WTC11 (cell line): ENCODE measurements at regions not wholly inside any gene's neighbourhood (a gene's known extent, or its start where the extent isn't known, plus 50 kb on each side); places are given as distances from the start of the nearest gene placed in this dataset.
"Not testable (repeated sequence)": the region's sequence is repeated elsewhere in the genome, so short reads cannot be mapped to it uniquely, and the experiment has no call there.

ENCODE experiments used
- ATAC-seq: fragments of 200-7000 bp; cut with Tn5 transposase; 2 replicates; pipeline ENCODE4 v1.10.0; 2021; ENCODE audit warnings: mild to moderate bottlenecking, moderate library complexity
- CTCF ChIA-PET: fragments of 300-600 bp; sonication (Branson Sonifier 250); formaldehyde crosslinking; loops from one replicate; lab custom pipeline; 2021; ENCODE audit warnings: antibody characterized with exemption; lab: Charles Lee
- POLR2A ChIA-PET: fragments of 350-600 bp; sonication (Branson Sonifier 250); formaldehyde crosslinking; loops from one replicate; lab custom pipeline; 2021; ENCODE audit warnings: antibody characterized with exemption; lab: Charles Lee
- DNase-seq: peaks from one replicate; pipeline ENCODE4 v3.0.0; 2021; ENCODE audit warnings: low spot score
- H3K27ac Mint-ChIP-seq: 2 replicates; pipeline ENCODE4 v1.8.0; 2021; ENCODE audit warnings: mixed read lengths
- H3K27me3 Mint-ChIP-seq: 2 replicates; pipeline ENCODE4 v1.8.0; 2021; ENCODE audit warnings: low read depth, mild to moderate bottlenecking, moderate library complexity, mixed read lengths
- H3K36me3 Mint-ChIP-seq: 2 replicates; pipeline ENCODE4 v1.8.0; 2021; ENCODE audit warnings: mixed read lengths
- H3K4me1 Mint-ChIP-seq: 2 replicates; pipeline ENCODE4 v1.8.0; 2022; ENCODE audit warnings: mixed read lengths
- H3K4me3 Mint-ChIP-seq: 2 replicates; pipeline ENCODE4 v1.8.0; 2021; ENCODE audit warnings: mild to moderate bottlenecking, moderate library complexity, mixed read lengths
- H3K9me3 Mint-ChIP-seq: 2 replicates; pipeline ENCODE4 v1.8.0; 2021; ENCODE audit warnings: mixed read lengths
- ATF6 ChIP-seq: sonication (generic); formaldehyde crosslinking; IDR thresholded peaks from 2 replicates; pipeline ENCODE4 v1.8.1; 2023; ENCODE audit warnings: mild to moderate bottlenecking, missing genetic modification reagents
- E2F4 ChIP-seq: sonication (generic); formaldehyde crosslinking; IDR thresholded peaks from 2 replicates; pipeline ENCODE4 v1.8.1; 2022; ENCODE audit warnings: low read depth, mild to moderate bottlenecking, moderate library complexity, missing genetic modification reagents, borderline replicate concordance
- ESRRA ChIP-seq: sonication (generic); formaldehyde crosslinking; IDR thresholded peaks from 2 replicates; pipeline ENCODE4 v1.8.1; 2022; ENCODE audit warnings: mild to moderate bottlenecking, missing genetic modification reagents, borderline replicate concordance
- ETV6 ChIP-seq: sonication (generic); formaldehyde crosslinking; IDR thresholded peaks from 2 replicates; pipeline ENCODE4 v1.8.1; 2022; ENCODE audit warnings: mild to moderate bottlenecking, missing genetic modification reagents
- FOXJ3 ChIP-seq: sonication (generic); formaldehyde crosslinking; IDR thresholded peaks from 2 replicates; pipeline ENCODE4 v1.9.0; 2021; ENCODE audit warnings: missing genetic modification reagents, mild to moderate bottlenecking, borderline replicate concordance
- FOXK1 ChIP-seq: sonication (generic); formaldehyde crosslinking; IDR thresholded peaks from 2 replicates; pipeline ENCODE4 v1.8.0; 2022; ENCODE audit warnings: mild to moderate bottlenecking, moderate library complexity, missing genetic modification reagents
- GRHL2 ChIP-seq: fragments of 250-450 bp; sonication (Bioruptor Pico); IDR thresholded peaks from 2 replicates; pipeline ENCODE4 v1.8.0; 2022; ENCODE audit warnings: mild to moderate bottlenecking, moderate library complexity; ENCODE audit not compliant: insufficient replicate concordance, severe bottlenecking
- MXD4 ChIP-seq: fragments of 250-450 bp; sonication (Bioruptor Pico); IDR thresholded peaks from 2 replicates; pipeline ENCODE4 v1.8.0; 2021; ENCODE audit warnings: mild to moderate bottlenecking, moderate library complexity, borderline replicate concordance
- NR2C2 ChIP-seq: sonication (generic); formaldehyde crosslinking; IDR thresholded peaks from 2 replicates; pipeline ENCODE4 v1.8.0; 2022; ENCODE audit warnings: mild to moderate bottlenecking, missing genetic modification reagents
- OVOL2 ChIP-seq: fragments of 250-450 bp; sonication (Bioruptor Pico); IDR thresholded peaks from 2 replicates; pipeline ENCODE4 v1.9.0; 2021; ENCODE audit warnings: mild to moderate bottlenecking, borderline replicate concordance
- SMAD4 ChIP-seq: sonication (generic); formaldehyde crosslinking; IDR thresholded peaks from 2 replicates; pipeline ENCODE4 v1.8.0; 2022; ENCODE audit warnings: mild to moderate bottlenecking, missing genetic modification reagents
- TP53 ChIP-seq: sonication (generic); formaldehyde crosslinking; IDR thresholded peaks from 2 replicates; pipeline ENCODE4 v1.8.1; 2023; ENCODE audit warnings: mild to moderate bottlenecking, missing genetic modification reagents
- USF2 ChIP-seq: sonication (generic); formaldehyde crosslinking; IDR thresholded peaks from 2 replicates; pipeline ENCODE4 v1.8.1; 2023; ENCODE audit warnings: mild to moderate bottlenecking, missing genetic modification reagents, moderate library complexity
- ZNF121 ChIP-seq: sonication (generic); formaldehyde crosslinking; IDR thresholded peaks from 2 replicates; pipeline ENCODE4 v1.8.0; 2023; ENCODE audit warnings: missing genetic modification reagents
- ZNF219 ChIP-seq: sonication (generic); formaldehyde crosslinking; IDR thresholded peaks from 2 replicates; pipeline ENCODE4 v1.8.0; 2023; ENCODE audit warnings: missing genetic modification reagents, mild to moderate bottlenecking, borderline replicate concordance
- ZNF232 ChIP-seq: sonication (generic); formaldehyde crosslinking; IDR thresholded peaks from 2 replicates; pipeline ENCODE4 v1.8.0; 2022; ENCODE audit warnings: mild to moderate bottlenecking, missing genetic modification reagents
- ZNF396 ChIP-seq: fragments of 250-450 bp; sonication (Bioruptor Pico); IDR thresholded peaks from 2 replicates; pipeline ENCODE4 v1.8.0; 2021; ENCODE audit warnings: mild to moderate bottlenecking, moderate library complexity, borderline replicate concordance
- ZNF416 ChIP-seq: fragments of 250-450 bp; sonication (Bioruptor Pico); IDR thresholded peaks from 2 replicates; pipeline ENCODE4 v1.9.0; 2021; ENCODE audit warnings: mild to moderate bottlenecking, inconsistent platforms
- TF ChIP-seq, protein P1 (sequence below): sonication (generic); formaldehyde crosslinking; IDR thresholded peaks from 2 replicates; pipeline ENCODE4 v1.8.1; 2022; ENCODE audit warnings: mild to moderate bottlenecking, moderate library complexity, missing genetic modification reagents
- TF ChIP-seq, protein P2 (sequence below): sonication (generic); formaldehyde crosslinking; IDR thresholded peaks from 2 replicates; pipeline ENCODE4 v1.8.0; 2023; ENCODE audit warnings: missing genetic modification reagents
- TF ChIP-seq, protein P3 (sequence below): fragments of 250-450 bp; sonication (Bioruptor Pico); IDR thresholded peaks from 2 replicates; pipeline ENCODE4 v1.8.0; 2021; ENCODE audit warnings: mild to moderate bottlenecking

- no peaks in the 10 kb centered on the region for H3K36me3 Mint-ChIP-seq
- no peaks in the 10 kb centered on the region for H3K27me3 Mint-ChIP-seq
- H3K27ac Mint-ChIP-seq = no peak overlapping the region
- POLR2A ChIA-PET = no interaction called here
- no peak for ATAC-seq
- H3K4me1 Mint-ChIP-seq = no peaks in the 10 kb centered on the region
- no peaks in the 10 kb centered on the region for H3K9me3 Mint-ChIP-seq
- H3K4me3 Mint-ChIP-seq = no peak overlapping the region
- TF ChIP-seq, protein P1, sequence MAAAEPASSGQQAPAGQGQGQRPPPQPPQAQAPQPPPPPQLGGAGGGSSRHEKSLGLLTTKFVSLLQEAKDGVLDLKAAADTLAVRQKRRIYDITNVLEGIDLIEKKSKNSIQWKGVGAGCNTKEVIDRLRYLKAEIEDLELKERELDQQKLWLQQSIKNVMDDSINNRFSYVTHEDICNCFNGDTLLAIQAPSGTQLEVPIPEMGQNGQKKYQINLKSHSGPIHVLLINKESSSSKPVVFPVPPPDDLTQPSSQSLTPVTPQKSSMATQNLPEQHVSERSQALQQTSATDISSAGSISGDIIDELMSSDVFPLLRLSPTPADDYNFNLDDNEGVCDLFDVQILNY (CRISPR knock-in tag) = no peak
- no peak for TF ChIP-seq ZNF121
- TF ChIP-seq ZNF396 (CRISPR knock-in tag) = no peak
- no peak for TF ChIP-seq ZNF232
- no peak for TF ChIP-seq TP53 (CRISPR knock-in tag)
- TF ChIP-seq FOXJ3 (CRISPR knock-in tag) = no peak
- TF ChIP-seq NR2C2 (CRISPR knock-in tag) = no peak
- TF ChIP-seq OVOL2 = no peak
- no peak for TF ChIP-seq ATF6
- TF ChIP-seq ETV6 (CRISPR knock-in tag) = no peak
- TF ChIP-seq, all 79 proteins: peak for 0
- DNase-seq = no peak
- CTCF ChIA-PET = no interaction called here
Observed at GRCh38 chr5:111960476-111961215, 203.7 kb upstream of the NREP start.

DNA sequence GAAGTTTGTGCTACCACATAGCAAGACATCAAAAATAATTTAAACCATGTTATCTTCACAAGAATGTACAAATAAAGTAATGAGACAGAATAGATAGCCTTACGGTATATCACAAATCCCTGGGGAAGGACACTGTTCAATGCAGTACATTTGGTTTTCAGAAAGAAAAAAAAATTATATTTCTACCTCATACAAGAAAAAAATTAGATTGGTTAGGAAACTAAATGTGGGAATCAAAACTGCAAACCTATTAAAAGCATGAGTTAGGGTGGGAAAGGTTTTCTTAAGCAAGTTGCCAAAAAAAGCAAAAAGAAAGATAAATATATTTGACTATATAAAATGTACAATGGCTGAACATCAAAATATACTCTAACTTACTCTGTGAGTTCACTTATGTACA, 201.9 kb upstream of the NREP start:
- DNase-seq (no peak), ATAC-seq (no peak)
- no peak overlapping the region for H3K27ac Mint-ChIP-seq
- ChIA-PET POLR2A (no interaction called here), CTCF (no interaction called here)
- no peak for TF ChIP-seq SMAD4 (CRISPR knock-in tag)
- no peaks in the 10 kb centered on the region for H3K36me3 Mint-ChIP-seq
- no peaks in the 10 kb centered on the region for H3K9me3 Mint-ChIP-seq
- H3K4me3 Mint-ChIP-seq = no peak overlapping the region
- H3K27me3 Mint-ChIP-seq = no peaks in the 10 kb centered on the region
- H3K4me1 Mint-ChIP-seq = no peaks in the 10 kb centered on the region

DNA sequence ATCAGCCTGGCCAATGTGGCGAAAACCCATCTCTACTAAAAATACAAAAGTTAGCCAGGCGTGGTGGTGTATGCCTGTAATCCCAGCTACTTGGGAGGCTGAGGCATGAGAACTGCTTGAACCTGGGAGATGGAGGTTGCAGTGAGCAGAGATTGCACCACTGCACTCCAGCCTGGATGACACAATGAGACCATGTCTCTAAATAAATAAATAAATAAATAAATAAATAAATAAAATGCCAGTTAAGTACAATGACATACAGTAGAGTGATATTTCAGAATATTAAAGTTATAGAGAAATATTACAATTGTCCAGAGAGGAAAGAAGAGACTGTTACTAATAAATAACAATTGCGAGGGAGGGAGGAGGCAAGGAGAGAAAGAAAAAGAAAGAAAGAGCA, 199.8 kb upstream of the NREP start:
- POLR2A ChIA-PET = not testable (repeated sequence)

DNA sequence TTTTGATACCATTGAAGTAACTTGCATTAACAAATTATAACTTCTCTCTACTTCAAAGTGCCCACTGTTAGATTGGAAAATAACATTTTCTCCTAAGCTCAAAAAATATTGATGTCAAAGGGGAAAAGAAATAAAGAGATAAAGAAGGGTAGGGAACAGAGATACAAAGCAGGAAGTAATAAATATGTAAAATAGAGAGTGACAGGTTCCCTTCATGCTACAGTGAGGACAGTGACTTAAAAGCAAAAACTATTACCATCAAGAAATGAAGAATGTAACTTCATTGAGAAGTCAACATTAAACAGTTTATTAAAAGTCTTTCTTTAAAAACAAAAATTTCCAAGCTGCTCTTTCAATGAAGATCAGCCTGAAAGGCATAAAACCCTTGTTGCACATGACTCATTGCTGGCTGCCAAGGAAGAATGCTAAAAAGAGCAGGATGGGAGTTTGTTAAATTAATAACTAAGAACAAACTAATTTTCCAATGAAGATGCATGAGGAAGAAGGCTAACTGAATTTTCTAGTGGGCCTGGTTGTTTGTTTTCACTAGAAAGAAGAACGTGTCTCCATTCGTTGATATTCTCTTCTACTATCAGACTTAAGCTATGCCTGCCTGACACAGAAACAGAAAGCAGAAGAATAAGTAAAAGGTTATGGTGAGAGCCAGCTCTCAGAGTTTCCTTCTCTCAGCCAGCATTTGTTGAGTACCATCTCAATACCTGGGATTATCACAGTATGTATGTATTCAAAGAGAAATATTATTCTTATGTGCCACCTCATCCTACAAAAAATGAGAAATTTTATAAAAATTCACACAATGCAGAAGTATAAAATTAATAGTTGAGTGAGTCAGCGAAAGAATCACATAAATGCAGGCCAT, 197.8 kb upstream of the NREP start:
- Mint-ChIP-seq H3K4me3 (no peak overlapping the region), H3K36me3 (no peaks in the 10 kb centered on the region), H3K4me1 (no peaks in the 10 kb centered on the region), H3K9me3 (no peaks in the 10 kb centered on the region), H3K27ac (no peak overlapping the region), H3K27me3 (no peaks in the 10 kb centered on the region)
- DNase-seq (no peak), ATAC-seq (no peak)
- CTCF ChIA-PET = no interaction called here
- POLR2A ChIA-PET = no interaction called here
- no peak for TF ChIP-seq USF2 (CRISPR knock-in tag)
- no peak for TF ChIP-seq E2F4 (CRISPR knock-in tag)
- no peak for TF ChIP-seq ESRRA (CRISPR knock-in tag)
- TF ChIP-seq ZNF232 = no peak
- no peak for TF ChIP-seq ZNF219
- no peak for TF ChIP-seq FOXJ3 (CRISPR knock-in tag)
- TF ChIP-seq NR2C2 (CRISPR knock-in tag) = no peak
- TF ChIP-seq, protein P2, sequence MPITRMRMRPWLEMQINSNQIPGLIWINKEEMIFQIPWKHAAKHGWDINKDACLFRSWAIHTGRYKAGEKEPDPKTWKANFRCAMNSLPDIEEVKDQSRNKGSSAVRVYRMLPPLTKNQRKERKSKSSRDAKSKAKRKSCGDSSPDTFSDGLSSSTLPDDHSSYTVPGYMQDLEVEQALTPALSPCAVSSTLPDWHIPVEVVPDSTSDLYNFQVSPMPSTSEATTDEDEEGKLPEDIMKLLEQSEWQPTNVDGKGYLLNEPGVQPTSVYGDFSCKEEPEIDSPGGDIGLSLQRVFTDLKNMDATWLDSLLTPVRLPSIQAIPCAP = no peak
- TF ChIP-seq GRHL2 = no peak
- no peak for TF ChIP-seq FOXK1 (CRISPR knock-in tag)
- no peak for TF ChIP-seq ZNF416
- no peak for TF ChIP-seq MXD4
- no peak for TF ChIP-seq OVOL2
- TF ChIP-seq, protein P3, sequence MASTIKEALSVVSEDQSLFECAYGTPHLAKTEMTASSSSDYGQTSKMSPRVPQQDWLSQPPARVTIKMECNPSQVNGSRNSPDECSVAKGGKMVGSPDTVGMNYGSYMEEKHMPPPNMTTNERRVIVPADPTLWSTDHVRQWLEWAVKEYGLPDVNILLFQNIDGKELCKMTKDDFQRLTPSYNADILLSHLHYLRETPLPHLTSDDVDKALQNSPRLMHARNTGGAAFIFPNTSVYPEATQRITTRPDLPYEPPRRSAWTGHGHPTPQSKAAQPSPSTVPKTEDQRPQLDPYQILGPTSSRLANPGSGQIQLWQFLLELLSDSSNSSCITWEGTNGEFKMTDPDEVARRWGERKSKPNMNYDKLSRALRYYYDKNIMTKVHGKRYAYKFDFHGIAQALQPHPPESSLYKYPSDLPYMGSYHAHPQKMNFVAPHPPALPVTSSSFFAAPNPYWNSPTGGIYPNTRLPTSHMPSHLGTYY (CRISPR knock-in tag) = no peak

More for the DNA sequence above, 199.8 kb upstream of the NREP start:
- H3K4me3 Mint-ChIP-seq, H3K4me1 Mint-ChIP-seq, H3K27ac Mint-ChIP-seq, CTCF ChIA-PET, DNase-seq, ATAC-seq, H3K36me3 Mint-ChIP-seq, H3K9me3 Mint-ChIP-seq, H3K27me3 Mint-ChIP-seq: not testable (repeated sequence)
